ENCODE measurements at regions not wholly inside any gene's neighbourhood (a gene's known extent, or its start where the extent isn't known, plus 50 kb on each side); places are given as distances from the start of the nearest gene placed in this dataset.

DNA sequence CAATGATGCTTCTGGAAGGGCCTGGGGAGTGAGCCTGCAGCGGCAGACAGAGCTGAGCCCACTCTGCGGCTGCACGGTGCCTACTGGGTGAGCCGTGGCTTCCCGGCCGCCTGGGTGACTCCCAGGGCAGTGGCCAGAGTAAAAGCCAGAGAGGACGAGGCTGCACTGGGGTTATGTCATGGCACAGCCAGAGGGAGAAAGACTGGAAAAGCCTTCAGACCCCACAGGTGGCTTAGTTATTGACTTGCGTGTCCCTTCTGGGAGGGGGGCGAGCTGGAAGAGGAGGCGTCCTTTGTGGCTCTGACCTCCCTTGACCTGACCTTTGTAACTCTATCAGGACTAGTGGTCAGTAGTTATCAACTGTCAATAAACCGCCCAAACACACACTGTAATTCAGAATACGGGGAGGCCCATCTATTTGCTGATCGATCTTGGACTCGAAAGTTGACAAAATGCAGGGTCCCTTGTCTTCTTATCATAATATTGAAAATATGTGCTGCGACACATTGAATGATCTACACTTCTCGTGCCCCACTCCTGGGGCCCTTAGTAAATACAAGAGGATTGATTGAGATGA, 385.9 kb upstream of the ZFHX3 start:
- Histone ChIP-seq H3K9ac (ENCODE audit: low read depth, low read length) (no peak overlapping the region), H3K36me3 (ENCODE audit: insufficient read depth, low read depth, low read length) (no peaks in the 10 kb centered on the region), H3K27me3 (ENCODE audit: insufficient read depth, low read length) (no peaks in the 10 kb centered on the region), H3K4me3 (ENCODE audit: low read length) (no peak overlapping the region), H3K27ac (ENCODE audit: low read length) (no peak overlapping the region), H3K9me3 (ENCODE audit: insufficient read depth, low read depth, low read length) (no peaks in the 10 kb centered on the region), H3K4me1 (ENCODE audit: insufficient read depth, low read length) (peaks cover 5% of the 10 kb centered on the region; the same call in 1 of the 2 replicates)

DNA sequence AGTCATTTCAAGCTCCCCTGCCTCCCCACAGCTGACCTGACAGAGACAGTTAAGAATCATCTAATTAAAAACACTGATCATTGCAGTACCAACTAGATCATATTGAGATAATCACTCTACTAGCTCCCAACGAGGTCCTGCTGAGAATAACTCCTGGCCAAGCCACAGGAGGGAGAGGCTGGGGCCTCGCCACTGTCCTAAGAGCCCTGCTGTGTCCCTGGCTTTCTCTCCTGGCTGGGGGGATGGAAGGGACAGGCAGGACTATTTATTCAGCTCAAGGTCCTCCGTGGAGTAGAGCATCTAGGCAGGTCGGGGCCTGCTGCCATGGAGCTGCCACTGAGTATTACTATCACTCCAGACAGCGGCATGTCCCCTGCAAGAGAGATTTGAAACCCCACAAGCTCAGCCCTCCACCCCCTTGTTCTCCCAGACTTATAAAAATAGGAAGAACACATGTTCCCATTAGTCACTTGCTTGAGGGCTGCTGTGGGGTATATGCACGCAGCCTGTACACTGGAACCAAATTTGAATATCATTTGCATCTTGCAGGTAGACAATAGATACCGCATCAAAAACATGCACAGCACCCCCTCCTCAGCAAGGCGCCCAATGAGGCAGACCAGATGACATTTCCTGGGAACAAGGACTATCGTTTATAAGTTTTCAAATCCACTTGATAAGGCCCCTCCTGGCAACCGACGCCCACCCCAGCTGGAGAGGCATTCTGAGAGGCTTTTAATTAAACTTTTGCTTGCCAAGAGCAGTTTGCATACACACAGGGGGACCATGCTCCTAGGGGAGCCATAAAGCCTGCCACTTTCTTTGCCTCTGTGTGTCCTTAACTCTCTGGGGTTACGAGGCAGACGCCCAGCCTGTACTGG, 385.2 kb upstream of the ZFHX3 start:
- no peak overlapping the region for H3K27ac ChIP-seq (ENCODE audit: low read length)
- no peaks in the 10 kb centered on the region for H3K36me3 ChIP-seq (ENCODE audit: insufficient read depth, low read depth, low read length)
- no peak overlapping the region for H3K9ac ChIP-seq (ENCODE audit: low read depth, low read length)
- peaks cover 5% of the 10 kb centered on the region; the same call in 1 of the 2 replicates for H3K4me1 ChIP-seq (ENCODE audit: insufficient read depth, low read length)
- H3K9me3 ChIP-seq (ENCODE audit: insufficient read depth, low read depth, low read length) = no peaks in the 10 kb centered on the region
- no peaks in the 10 kb centered on the region for H3K27me3 ChIP-seq (ENCODE audit: insufficient read depth, low read length)
- H3K4me3 ChIP-seq (ENCODE audit: low read length) = no peak overlapping the region

DNA sequence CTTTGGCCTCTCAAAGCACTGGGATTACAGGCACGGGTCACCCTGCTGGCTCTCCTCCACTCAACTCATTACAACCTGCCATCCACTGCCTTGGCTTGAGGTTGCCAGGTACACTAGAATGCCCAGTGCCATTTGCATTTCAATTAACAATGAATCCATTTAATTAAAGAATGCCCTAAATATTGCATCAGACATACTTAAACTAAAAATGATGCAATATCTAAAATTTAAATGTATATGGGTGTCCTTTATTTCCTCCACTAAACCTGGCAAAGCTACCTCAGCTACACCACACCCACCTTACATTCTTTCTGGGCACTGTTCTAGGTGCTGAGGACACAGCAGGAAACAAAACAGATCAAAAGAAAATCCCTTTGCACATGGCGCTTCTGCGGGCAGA, 382.2 kb upstream of the ZFHX3 start:
- Histone ChIP-seq H3K27ac (ENCODE audit: low read length) (no peak overlapping the region), H3K9me3 (ENCODE audit: insufficient read depth, low read depth, low read length) (no peaks in the 10 kb centered on the region), H3K4me3 (ENCODE audit: low read length) (no peak overlapping the region), H3K9ac (ENCODE audit: low read depth, low read length) (no peak overlapping the region), H3K27me3 (ENCODE audit: insufficient read depth, low read length) (no peaks in the 10 kb centered on the region), H3K36me3 (ENCODE audit: insufficient read depth, low read depth, low read length) (no peaks in the 10 kb centered on the region), H3K4me1 (ENCODE audit: insufficient read depth, low read length) (peaks cover 5% of the 10 kb centered on the region; the same call in 1 of the 2 replicates)

DNA sequence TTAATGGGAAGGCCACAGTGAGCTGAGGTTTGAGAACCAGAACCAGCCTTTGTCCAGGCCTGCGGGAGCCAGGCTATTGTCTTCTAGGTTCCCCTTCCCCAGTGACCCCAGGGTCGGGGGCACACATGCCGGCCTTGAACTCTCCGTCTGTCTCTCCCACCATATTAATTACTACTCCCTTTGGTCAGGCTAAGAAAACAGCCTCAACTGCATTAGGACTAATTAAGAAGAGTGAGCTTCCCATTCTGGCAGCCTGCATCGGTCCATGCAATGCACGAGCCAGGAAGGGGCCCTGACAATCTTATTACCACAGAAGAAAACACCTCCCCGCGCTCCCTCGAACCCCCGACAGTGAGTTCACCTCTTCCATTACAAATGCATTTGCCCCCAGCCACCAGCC, 380.2 kb upstream of the ZFHX3 start:
- Histone ChIP-seq H3K27me3 (ENCODE audit: insufficient read depth, low read length) (no peaks in the 10 kb centered on the region), H3K4me3 (ENCODE audit: low read length) (no peak overlapping the region), H3K4me1 (ENCODE audit: insufficient read depth, low read length) (no peaks in the 10 kb centered on the region), H3K9ac (ENCODE audit: low read depth, low read length) (no peak overlapping the region), H3K27ac (ENCODE audit: low read length) (no peak overlapping the region), H3K36me3 (ENCODE audit: insufficient read depth, low read depth, low read length) (no peaks in the 10 kb centered on the region), H3K9me3 (ENCODE audit: insufficient read depth, low read depth, low read length) (no peaks in the 10 kb centered on the region)

GRCh38 chr16:73427164-73427563, 379.2 kb upstream of the ZFHX3 start:
- no peaks in the 10 kb centered on the region for H3K27me3 ChIP-seq (ENCODE audit: insufficient read depth, low read length)

GRCh38 chr16:73426433-73427160, 378.7 kb upstream of the ZFHX3 start:
- Histone ChIP-seq H3K4me1 (ENCODE audit: insufficient read depth, low read length) (no peaks in the 10 kb centered on the region), H3K36me3 (ENCODE audit: insufficient read depth, low read depth, low read length) (no peaks in the 10 kb centered on the region), H3K4me3 (ENCODE audit: low read length) (no peak overlapping the region), H3K27me3 (ENCODE audit: insufficient read depth, low read length) (no peaks in the 10 kb centered on the region), H3K9me3 (ENCODE audit: insufficient read depth, low read depth, low read length) (no peaks in the 10 kb centered on the region), H3K9ac (ENCODE audit: low read depth, low read length) (no peak overlapping the region), H3K27ac (ENCODE audit: low read length) (no peak overlapping the region)

More at GRCh38 chr16:73427164-73427563, 379.2 kb upstream of the ZFHX3 start:
- Histone ChIP-seq H3K27ac (ENCODE audit: low read length) (no peak overlapping the region), H3K9me3 (ENCODE audit: insufficient read depth, low read depth, low read length) (no peaks in the 10 kb centered on the region), H3K9ac (ENCODE audit: low read depth, low read length) (no peak overlapping the region), H3K4me1 (ENCODE audit: insufficient read depth, low read length) (no peaks in the 10 kb centered on the region), H3K36me3 (ENCODE audit: insufficient read depth, low read depth, low read length) (no peaks in the 10 kb centered on the region), H3K4me3 (ENCODE audit: low read length) (no peak overlapping the region)

DNA sequence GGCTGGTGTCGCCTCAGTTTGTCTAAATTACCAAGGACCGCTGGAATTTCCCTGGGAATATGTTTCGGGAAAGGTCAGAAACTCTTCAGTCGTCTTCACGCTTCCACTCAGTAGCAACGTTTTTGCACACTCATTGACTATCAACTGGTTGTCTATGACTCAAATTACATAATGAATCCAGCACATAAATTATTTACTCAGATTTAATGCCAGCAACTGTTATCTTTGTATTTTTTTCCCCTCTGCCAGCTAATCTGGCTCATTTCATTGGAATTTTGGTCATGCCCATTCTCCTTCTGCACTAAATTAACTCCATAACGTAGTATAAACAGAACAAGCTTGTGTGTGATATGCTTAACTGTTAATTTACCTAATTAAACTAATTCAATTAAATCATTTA, 372.7 kb upstream of the ZFHX3 start:
- Histone ChIP-seq H3K36me3 (ENCODE audit: insufficient read depth, low read depth, low read length) (no peaks in the 10 kb centered on the region), H3K4me1 (ENCODE audit: insufficient read depth, low read length) (no peaks in the 10 kb centered on the region), H3K27me3 (ENCODE audit: insufficient read depth, low read length) (no peaks in the 10 kb centered on the region), H3K9me3 (ENCODE audit: insufficient read depth, low read depth, low read length) (no peaks in the 10 kb centered on the region), H3K27ac (ENCODE audit: low read length) (no peak overlapping the region), H3K9ac (ENCODE audit: low read depth, low read length) (no peak overlapping the region), H3K4me3 (ENCODE audit: low read length) (no peak overlapping the region)

- no peak overlapping the region for H3K9ac ChIP-seq (ENCODE audit: low read depth, low read length)
- H3K36me3 ChIP-seq (ENCODE audit: insufficient read depth, low read depth, low read length) = no peaks in the 10 kb centered on the region
- H3K4me1 ChIP-seq (ENCODE audit: insufficient read depth, low read length) = no peaks in the 10 kb centered on the region
- no peak overlapping the region for H3K4me3 ChIP-seq (ENCODE audit: low read length)
- no peaks in the 10 kb centered on the region for H3K27me3 ChIP-seq (ENCODE audit: insufficient read depth, low read length)
- H3K27ac ChIP-seq (ENCODE audit: low read length) = no peak overlapping the region
- H3K9me3 ChIP-seq (ENCODE audit: insufficient read depth, low read depth, low read length) = no peaks in the 10 kb centered on the region
Measured at GRCh38 chr16:73420244-73420643, 372.3 kb upstream of the ZFHX3 start.

GRCh38 chr16:73418691-73419090, 370.8 kb upstream of the ZFHX3 start:
- Histone ChIP-seq H3K9me3 (ENCODE audit: insufficient read depth, low read depth, low read length) (no peaks in the 10 kb centered on the region), H3K27me3 (ENCODE audit: insufficient read depth, low read length) (no peaks in the 10 kb centered on the region), H3K4me3 (ENCODE audit: low read length) (no peak overlapping the region), H3K36me3 (ENCODE audit: insufficient read depth, low read depth, low read length) (no peaks in the 10 kb centered on the region), H3K4me1 (ENCODE audit: insufficient read depth, low read length) (no peaks in the 10 kb centered on the region), H3K27ac (ENCODE audit: low read length) (no peak overlapping the region), H3K9ac (ENCODE audit: low read depth, low read length) (no peak overlapping the region)

GRCh38 chr16:73418051-73418450, 370.1 kb upstream of the ZFHX3 start:
- Histone ChIP-seq H3K27ac (ENCODE audit: low read length) (no peak overlapping the region), H3K4me3 (ENCODE audit: low read length) (no peak overlapping the region), H3K9ac (ENCODE audit: low read depth, low read length) (no peak overlapping the region), H3K36me3 (ENCODE audit: insufficient read depth, low read depth, low read length) (no peaks in the 10 kb centered on the region), H3K9me3 (ENCODE audit: insufficient read depth, low read depth, low read length) (no peaks in the 10 kb centered on the region), H3K27me3 (ENCODE audit: insufficient read depth, low read length) (no peaks in the 10 kb centered on the region), H3K4me1 (ENCODE audit: insufficient read depth, low read length) (no peaks in the 10 kb centered on the region)

DNA sequence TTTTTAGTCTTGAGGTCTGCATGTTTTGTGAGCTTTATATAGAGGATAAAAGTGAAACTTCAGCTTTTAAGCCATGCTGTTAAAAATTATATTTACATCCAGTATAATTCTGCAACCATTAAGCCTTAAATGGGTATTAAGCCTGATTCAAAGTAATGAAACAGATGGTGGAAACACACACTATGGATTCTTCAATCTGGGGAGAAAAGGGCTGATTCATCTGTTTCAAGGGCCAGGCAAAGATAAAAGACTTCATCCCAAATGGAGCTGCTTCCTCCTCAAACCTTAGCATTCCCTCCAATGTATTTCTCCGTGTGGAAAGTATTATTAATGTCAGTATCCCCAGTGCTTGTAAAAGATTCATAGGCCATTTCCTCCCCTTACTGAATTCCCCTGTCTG, 367.4 kb upstream of the ZFHX3 start:
- no peak overlapping the region for H3K4me3 ChIP-seq (ENCODE audit: low read length)
- no peaks in the 10 kb centered on the region for H3K4me1 ChIP-seq (ENCODE audit: insufficient read depth, low read length)
- no peaks in the 10 kb centered on the region for H3K36me3 ChIP-seq (ENCODE audit: insufficient read depth, low read depth, low read length)
- no peak overlapping the region for H3K27ac ChIP-seq (ENCODE audit: low read length)
- no peaks in the 10 kb centered on the region for H3K27me3 ChIP-seq (ENCODE audit: insufficient read depth, low read length)
- H3K9me3 ChIP-seq (ENCODE audit: insufficient read depth, low read depth, low read length) = no peaks in the 10 kb centered on the region
- no peak overlapping the region for H3K9ac ChIP-seq (ENCODE audit: low read depth, low read length)

DNA sequence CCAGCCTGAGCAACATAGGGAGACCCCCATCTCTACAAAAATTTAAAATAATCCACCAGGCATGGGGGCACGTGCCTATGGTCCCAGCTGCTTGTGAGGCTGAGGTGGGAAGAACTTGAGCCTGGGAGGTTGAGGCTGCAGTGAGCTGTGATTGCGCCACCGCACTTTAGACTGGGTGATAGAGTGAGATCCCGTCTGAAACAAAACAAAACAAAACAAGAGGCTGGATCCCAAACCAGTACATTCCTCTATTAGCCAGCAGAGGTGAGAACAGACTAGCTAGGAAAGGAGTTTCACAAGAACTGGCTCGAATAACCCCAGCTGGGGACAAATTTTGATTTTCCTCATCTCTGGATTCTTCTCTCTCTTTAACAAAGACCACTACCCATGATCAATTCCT, 366.7 kb upstream of the ZFHX3 start:
- H3K4me1 ChIP-seq (ENCODE audit: insufficient read depth, low read length) = no peaks in the 10 kb centered on the region
- H3K9me3 ChIP-seq (ENCODE audit: insufficient read depth, low read depth, low read length) = no peaks in the 10 kb centered on the region
- no peaks in the 10 kb centered on the region for H3K27me3 ChIP-seq (ENCODE audit: insufficient read depth, low read length)
- no peaks in the 10 kb centered on the region for H3K36me3 ChIP-seq (ENCODE audit: insufficient read depth, low read depth, low read length)
- no peak overlapping the region for H3K9ac ChIP-seq (ENCODE audit: low read depth, low read length)
- H3K27ac ChIP-seq (ENCODE audit: low read length) = no peak overlapping the region
- no peak overlapping the region for H3K4me3 ChIP-seq (ENCODE audit: low read length)

Measured in iPS-20b (cell line).